ENCODE measurements at regions not wholly inside any gene's neighbourhood (a gene's known extent, or its start where the extent isn't known, plus 50 kb on each side); places are given as distances from the start of the nearest gene placed in this dataset.
"Not testable (repeated sequence)": the region's sequence is repeated elsewhere in the genome, so short reads cannot be mapped to it uniquely, and the experiment has no call there.

DNA sequence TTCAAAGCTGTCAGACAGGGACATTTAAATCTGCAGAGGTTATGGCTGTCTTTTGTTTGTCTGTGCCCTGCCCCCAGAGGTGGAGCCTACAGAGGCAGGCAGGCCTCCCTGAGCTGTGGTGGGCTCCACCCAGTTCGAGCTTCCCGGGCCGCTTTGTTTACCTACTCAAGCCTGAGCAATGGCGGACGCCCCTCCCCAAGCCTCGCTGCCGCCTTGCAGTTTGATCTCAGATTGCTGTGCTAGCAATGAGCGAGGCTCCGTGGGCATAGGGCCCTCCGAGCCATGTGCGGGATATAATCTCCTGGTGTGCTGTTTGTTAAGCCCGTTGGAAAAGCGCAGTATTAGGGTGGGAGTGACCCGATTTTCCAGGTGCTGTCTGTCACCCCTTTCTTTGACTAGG is 787.0 kb upstream of the CRIM1 start:
- TF ChIP-seq CTCF, POLR2A (IDR thresholded peaks at IDR 0.05): not testable (repeated sequence)
